Tibial nerve (tissue), 4 donors: ENCODE measurements at regions not wholly inside any gene's neighbourhood (a gene's known extent, or its start where the extent isn't known, plus 50 kb on each side); places are given as distances from the start of the nearest gene placed in this dataset.

Experiments
- DNase-seq, 2 donors: peaks; one replicate each; pipeline ENCODE4 v3.0.0-alpha.2; 2019; ENCODE audit warnings: low spot score in 2 of 2
- H3K27ac ChIP-seq, 4 donors: fragments of 200-600 bp; sonication (generic) in 3 of 4; one replicate each; pipeline ENCODE4 v1.5.1; 2017 to 2019; ENCODE audit warnings: mild to moderate bottlenecking in 1 of 4
- H3K27me3 ChIP-seq, 2 donors: fragments of 200-600 bp; sonication (generic) in 1 of 2; one replicate each; pipeline versions ENCODE4 v1.5.1 to v1.6.0; 2017 to 2019
- H3K36me3 ChIP-seq, 3 donors: fragments of 200-600 bp; sonication (generic); one replicate each; pipeline ENCODE4 v1.5.1; 2018 to 2019
- H3K4me1 ChIP-seq, 4 donors: fragments of 200-600 bp; sonication (generic) in 3 of 4; one replicate each; pipeline ENCODE4 v1.5.1; 2017 to 2019
- H3K4me3 ChIP-seq, 4 donors: fragments of 200-600 bp; sonication (generic) in 3 of 4; one replicate each; pipeline ENCODE4 v1.5.1; 2017 to 2019; ENCODE audit warnings: mild to moderate bottlenecking in 1 of 4, moderate library complexity in 1 of 4
- H3K9me3 ChIP-seq, 4 donors: fragments of 200-600 bp; sonication (generic) in 3 of 4; one replicate each; pipeline ENCODE4 v1.5.1; 2017 to 2019
- CTCF ChIP-seq, 5 experiments: fragments of 200-600 bp in 3 of 5; fragments of 450-650 bp in 2 of 5; sonication (generic) in 3 of 5; IDR thresholded peaks; one replicate each; pipeline ENCODE4 v1.5.1; 2016 to 2019; ENCODE audit warnings: antibody characterized with exemption in 5 of 5, mild to moderate bottlenecking in 3 of 5, moderate library complexity in 2 of 5
- EP300 ChIP-seq, 2 donors: sonication (generic); formaldehyde crosslinking; IDR thresholded peaks; one replicate each; pipeline ENCODE4 v1.6.1; 2017; ENCODE audit warnings: antibody characterized with exemption in 2 of 2, mild to moderate bottlenecking in 1 of 2
- POLR2A ChIP-seq, 2 donors: fragments of 450-650 bp; IDR thresholded peaks; one replicate each; pipeline ENCODE4 v1.6.1; 2017; ENCODE audit warnings: antibody characterized with exemption in 2 of 2, mild to moderate bottlenecking in 2 of 2, moderate library complexity in 2 of 2
- WGBS, 2 donors: methylation state at CpG; one replicate each; pipeline ENCODE4 v1.1.5; 2018; 5-methylcytosine and 5-hydroxymethylcytosine counted together

GRCh38 chr1:231103961-231104360, 57.9 kb upstream of the TRIM67 start:
- Histone ChIP-seq H3K4me3 (no peak overlapping the region), H3K36me3 (no peaks in the 10 kb centered on the region), H3K27ac (no peak overlapping the region), H3K4me1 (peaks cover 0 to 5% (median 0%) of the 10 kb centered on the region in 4 donors), H3K9me3 (no peaks in the 10 kb centered on the region), H3K27me3 (no peaks in the 10 kb centered on the region)
- TF ChIP-seq CTCF (IDR thresholded peaks at IDR 0.05) (no peak), POLR2A (IDR thresholded peaks at IDR 0.05) (no peak), EP300 (IDR thresholded peaks at IDR 0.05) (no peak)
- whole genome bisulfite sequencing, 2 donors: 64 to 67% methylated on average over 1 of the region's 1 CpG
- DNase-seq: no peak

- Histone ChIP-seq H3K4me3 (no peak overlapping the region), H3K9me3 (no peaks in the 10 kb centered on the region), H3K36me3 (no peaks in the 10 kb centered on the region), H3K27me3 (no peaks in the 10 kb centered on the region), H3K27ac (no peak overlapping the region), H3K4me1 (no peaks in the 10 kb centered on the region)
- no peak for TF ChIP-seq POLR2A (IDR thresholded peaks at IDR 0.05)
- no peak for TF ChIP-seq EP300 (IDR thresholded peaks at IDR 0.05)
- no peak for TF ChIP-seq CTCF (IDR thresholded peaks at IDR 0.05)
- DNase-seq: no peak
- WGBS, 2 donors: 67 to 69% methylated on average over 9 of the region's 9 CpGs
Observed at GRCh38 chr1:231099996-231100767, 60.1 kb upstream of the FAM89A start.

- H3K27me3 ChIP-seq: no peaks in the 10 kb centered on the region
- DNase-seq: no peak
- TF ChIP-seq CTCF (IDR thresholded peaks at IDR 0.05) (no peak), EP300 (IDR thresholded peaks at IDR 0.05) (no peak), POLR2A (IDR thresholded peaks at IDR 0.05) (no peak)
- H3K36me3 ChIP-seq: no peaks in the 10 kb centered on the region
- H3K9me3 ChIP-seq: no peaks in the 10 kb centered on the region
- H3K27ac ChIP-seq: no peak overlapping the region
- H3K4me3 ChIP-seq: no peak overlapping the region
- no peaks in the 10 kb centered on the region for H3K4me1 ChIP-seq
- WGBS, 2 donors: 74 to 86% methylated on average over 6 of the region's 6 CpGs
Observed at GRCh38 chr1:231099311-231099710, 59.3 kb upstream of the FAM89A start.

GRCh38 chr1:231095595-231095994, 55.5 kb upstream of the FAM89A start:
- DNase-seq: no peak
- no peak overlapping the region for H3K4me3 ChIP-seq
- no peaks in the 10 kb centered on the region for H3K36me3 ChIP-seq
- no peak overlapping the region for H3K27ac ChIP-seq
- WGBS, 2 donors: 88% methylated on average over 5 of the region's 5 CpGs
- no peaks in the 10 kb centered on the region for H3K9me3 ChIP-seq
- no peak for TF ChIP-seq EP300 (IDR thresholded peaks at IDR 0.05)
- no peak for TF ChIP-seq CTCF (IDR thresholded peaks at IDR 0.05)
- no peak for TF ChIP-seq POLR2A (IDR thresholded peaks at IDR 0.05)
- no peaks in the 10 kb centered on the region for H3K27me3 ChIP-seq
- H3K4me1 ChIP-seq: peaks cover 0 to 11% (median 0%) of the 10 kb centered on the region in 4 donors

GRCh38 chr1:231094421-231094820, 54.4 kb upstream of the FAM89A start:
- WGBS, 2 donors: 94 to 97% methylated on average over 3 of the region's 3 CpGs
- no peak overlapping the region for H3K27ac ChIP-seq
- TF ChIP-seq EP300 (IDR thresholded peaks at IDR 0.05): no peak
- no peak for TF ChIP-seq CTCF (IDR thresholded peaks at IDR 0.05)
- no peak for TF ChIP-seq POLR2A (IDR thresholded peaks at IDR 0.05)
- no peak overlapping the region for H3K4me3 ChIP-seq
- H3K9me3 ChIP-seq: no peaks in the 10 kb centered on the region
- peaks cover 0 to 11% (median 0%) of the 10 kb centered on the region in 4 donors for H3K4me1 ChIP-seq
- no peaks in the 10 kb centered on the region for H3K27me3 ChIP-seq
- H3K36me3 ChIP-seq: no peaks in the 10 kb centered on the region
- DNase-seq: no peak
